ENCODE measurements at regions not wholly inside any gene's neighbourhood (a gene's known extent, or its start where the extent isn't known, plus 50 kb on each side); places are given as distances from the start of the nearest gene placed in this dataset.

DNA sequence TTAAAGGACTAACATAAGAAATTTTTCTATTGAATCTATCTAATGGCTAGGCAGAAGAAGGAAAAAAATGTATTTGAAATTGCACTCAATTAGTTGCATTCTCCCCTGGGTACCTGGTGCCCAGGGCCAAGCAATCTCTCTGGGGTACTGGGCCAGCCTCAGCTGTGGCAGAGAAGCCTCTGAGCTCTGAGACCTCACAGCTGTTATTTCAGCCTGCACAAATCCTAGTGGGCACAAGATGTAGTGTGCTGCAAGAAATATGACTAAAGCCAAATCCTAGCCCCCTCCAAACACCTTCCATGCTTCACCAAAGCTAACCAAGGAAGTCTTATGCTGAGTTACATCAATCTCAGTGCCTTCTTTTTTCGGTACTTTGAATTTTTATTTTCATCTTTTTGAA lies 478.4 kb downstream of the STK39 start:
- DNase-seq: no peak
- Histone ChIP-seq H3K27me3 (no peaks in the 10 kb centered on the region), H3K27ac (no peak overlapping the region), H3K36me3 (no peaks in the 10 kb centered on the region), H3K9me3 (no peaks in the 10 kb centered on the region), H3K4me3 (no peak overlapping the region), H3K4me1 (no peaks in the 10 kb centered on the region)
- TF ChIP-seq, protein P1, sequence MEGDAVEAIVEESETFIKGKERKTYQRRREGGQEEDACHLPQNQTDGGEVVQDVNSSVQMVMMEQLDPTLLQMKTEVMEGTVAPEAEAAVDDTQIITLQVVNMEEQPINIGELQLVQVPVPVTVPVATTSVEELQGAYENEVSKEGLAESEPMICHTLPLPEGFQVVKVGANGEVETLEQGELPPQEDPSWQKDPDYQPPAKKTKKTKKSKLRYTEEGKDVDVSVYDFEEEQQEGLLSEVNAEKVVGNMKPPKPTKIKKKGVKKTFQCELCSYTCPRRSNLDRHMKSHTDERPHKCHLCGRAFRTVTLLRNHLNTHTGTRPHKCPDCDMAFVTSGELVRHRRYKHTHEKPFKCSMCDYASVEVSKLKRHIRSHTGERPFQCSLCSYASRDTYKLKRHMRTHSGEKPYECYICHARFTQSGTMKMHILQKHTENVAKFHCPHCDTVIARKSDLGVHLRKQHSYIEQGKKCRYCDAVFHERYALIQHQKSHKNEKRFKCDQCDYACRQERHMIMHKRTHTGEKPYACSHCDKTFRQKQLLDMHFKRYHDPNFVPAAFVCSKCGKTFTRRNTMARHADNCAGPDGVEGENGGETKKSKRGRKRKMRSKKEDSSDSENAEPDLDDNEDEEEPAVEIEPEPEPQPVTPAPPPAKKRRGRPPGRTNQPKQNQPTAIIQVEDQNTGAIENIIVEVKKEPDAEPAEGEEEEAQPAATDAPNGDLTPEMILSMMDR (IDR thresholded peaks at IDR 0.05): no peak
- TF ChIP-seq POLR2A (IDR thresholded peaks at IDR 0.05): no peak

DNA sequence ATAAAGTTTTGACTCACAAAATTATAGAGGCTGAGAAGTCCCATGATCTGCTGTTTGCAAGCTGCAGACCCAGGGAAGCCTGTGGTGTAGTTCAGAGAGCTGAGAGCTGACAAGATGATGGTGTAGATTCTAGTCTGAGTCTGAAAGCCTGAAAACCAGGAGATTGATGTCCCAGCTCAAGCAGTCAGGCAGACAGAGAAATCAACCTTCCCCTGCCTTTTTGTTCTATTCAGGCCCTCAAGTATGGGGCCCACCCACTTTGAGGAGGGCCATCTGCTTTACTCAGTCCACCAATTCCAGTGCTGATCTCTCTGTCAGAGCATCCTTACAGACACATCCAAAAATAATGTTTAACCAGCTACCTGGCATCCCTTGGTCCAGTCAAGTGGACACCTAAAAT lies 479.6 kb downstream of the STK39 start:
- Histone ChIP-seq H3K4me1 (no peaks in the 10 kb centered on the region), H3K36me3 (no peaks in the 10 kb centered on the region), H3K9me3 (no peaks in the 10 kb centered on the region), H3K27ac (no peak overlapping the region), H3K4me3 (no peak overlapping the region), H3K27me3 (no peaks in the 10 kb centered on the region)
- no peak for TF ChIP-seq POLR2A (IDR thresholded peaks at IDR 0.05)
- TF ChIP-seq, protein P1 (IDR thresholded peaks at IDR 0.05): no peak
- no peak for DNase-seq

DNA sequence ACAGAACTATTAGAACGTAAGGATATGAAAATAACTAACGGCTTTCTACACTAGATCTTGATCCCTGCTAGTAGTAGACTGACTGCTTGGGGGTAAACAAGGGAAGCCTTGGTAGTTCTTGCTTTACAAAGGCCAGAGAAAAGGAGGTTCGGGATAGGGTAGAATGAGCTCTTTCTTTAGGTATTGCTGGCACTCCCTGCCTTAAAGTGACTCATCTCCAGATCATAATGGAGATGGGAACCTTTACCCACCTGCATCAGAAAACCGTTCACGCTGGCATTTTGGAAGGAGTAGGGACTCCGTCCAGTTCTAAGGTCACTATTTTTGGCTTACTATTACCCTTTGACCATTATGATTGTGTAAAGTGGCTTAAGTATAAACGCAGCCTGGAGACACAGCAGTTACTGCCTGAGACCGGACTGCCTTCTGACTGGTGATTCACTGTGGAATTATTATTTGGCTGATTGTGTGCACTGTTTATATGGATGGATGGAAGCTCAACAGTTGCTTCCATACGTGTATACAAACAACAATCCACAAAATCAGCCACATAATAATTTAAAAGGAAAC lies 482.5 kb downstream of the STK39 start:
- Histone ChIP-seq H3K9me3 (no peaks in the 10 kb centered on the region), H3K36me3 (no peaks in the 10 kb centered on the region), H3K27me3 (no peaks in the 10 kb centered on the region), H3K27ac (no peak overlapping the region), H3K4me1 (no peaks in the 10 kb centered on the region), H3K4me3 (no peak overlapping the region)
- no peak for DNase-seq
- TF ChIP-seq, protein P1 (IDR thresholded peaks at IDR 0.05): no peak

DNA sequence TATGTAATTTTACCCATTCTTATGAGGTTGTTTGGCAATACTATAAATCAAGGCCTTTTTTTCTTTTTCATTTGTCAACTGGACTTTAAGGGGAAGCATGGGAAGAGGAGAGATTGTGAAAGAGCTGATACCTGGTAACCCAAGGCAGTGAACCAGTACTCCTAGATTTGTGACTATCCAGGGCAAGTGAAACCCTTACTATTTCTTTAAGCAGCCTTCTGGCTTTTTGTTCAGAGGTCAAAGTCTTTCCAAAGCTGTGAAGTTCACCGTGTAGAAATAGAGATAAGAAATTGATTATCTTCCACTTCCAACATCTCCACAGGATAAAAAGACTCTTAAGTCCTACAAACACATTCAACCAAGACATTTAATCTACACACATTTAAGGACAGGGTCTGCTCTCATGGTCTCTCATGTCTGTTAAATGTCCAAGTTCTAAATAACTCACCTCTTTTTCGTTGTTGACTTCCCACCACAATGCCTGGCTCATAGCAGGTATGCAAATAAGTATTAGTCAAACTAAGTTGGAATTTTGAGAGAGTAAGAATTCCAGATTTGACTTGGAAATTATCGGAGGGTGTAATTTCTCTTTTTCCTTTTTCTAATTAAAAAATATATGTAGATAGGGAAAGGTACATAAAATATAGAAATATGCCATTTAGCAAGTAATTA lies 485.8 kb downstream of the STK39 start:
- Histone ChIP-seq H3K27me3 (no peaks in the 10 kb centered on the region), H3K36me3 (no peaks in the 10 kb centered on the region), H3K27ac (no peak overlapping the region), H3K4me3 (no peak overlapping the region), H3K4me1 (no peaks in the 10 kb centered on the region), H3K9me3 (no peaks in the 10 kb centered on the region)
- DNase-seq: no peak
- TF ChIP-seq, protein P1 (IDR thresholded peaks at IDR 0.05): no peak
- no peak for TF ChIP-seq POLR2A (IDR thresholded peaks at IDR 0.05)

DNA sequence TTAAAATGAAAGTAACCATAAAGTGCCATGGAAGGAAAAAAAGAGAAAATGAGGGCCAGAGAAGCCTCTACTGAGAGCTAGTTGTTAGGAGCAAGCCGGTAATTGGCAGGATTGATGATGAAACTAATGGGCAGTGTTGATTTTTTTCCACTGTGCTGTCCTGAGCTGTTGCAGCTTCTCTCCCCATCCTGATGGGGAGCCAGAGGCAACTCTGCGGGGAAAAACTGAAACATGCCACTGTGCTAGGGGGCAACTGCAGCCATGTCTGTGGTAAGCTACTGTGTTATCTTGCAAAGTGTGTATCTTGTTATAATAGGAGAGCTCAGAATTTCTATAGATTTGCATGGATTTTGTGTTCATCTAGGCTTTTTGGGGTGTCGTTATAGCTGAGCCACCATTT lies 487.9 kb downstream of the STK39 start:
- DNase-seq: no peak
- Histone ChIP-seq H3K27ac (no peak overlapping the region), H3K4me1 (no peaks in the 10 kb centered on the region)

More for the DNA sequence above, 487.9 kb downstream of the STK39 start:
- Histone ChIP-seq H3K4me3 (no peak overlapping the region), H3K27me3 (no peaks in the 10 kb centered on the region), H3K9me3 (no peaks in the 10 kb centered on the region), H3K36me3 (no peaks in the 10 kb centered on the region)
- TF ChIP-seq, protein P1 (IDR thresholded peaks at IDR 0.05): no peak
- TF ChIP-seq POLR2A (IDR thresholded peaks at IDR 0.05): no peak
